Endothelial cell of umbilical vein (primary cell): ENCODE measurements at regions not wholly inside any gene's neighbourhood (a gene's known extent, or its start where the extent isn't known, plus 50 kb on each side); places are given as distances from the start of the nearest gene placed in this dataset.

Experiments used
- BruUV-seq: library from RNA; stranded (reverse); fragments of 400-500 nt; replicated peaks from 2 replicates; lab custom pipeline; 2021; lab: Mats Ljungman, UMichigan
- CTCF ChIA-PET: fragments of 300-600, 350-600 bp; sonication (Branson Sonifier 250); formaldehyde crosslinking; loops from one replicate; lab custom pipeline; 2021; ENCODE audit warnings: antibody characterized with exemption, inconsistent platforms; lab: Charles Lee
- POLR2A ChIA-PET: fragments of 300-600, 350-600 bp; sonication (Branson Sonifier 250); formaldehyde crosslinking; loops from one replicate; lab custom pipeline; 2021; ENCODE audit warnings: antibody characterized with exemption, inconsistent platforms; lab: Charles Lee
- DNase-seq: peaks from one replicate; pipeline ENCODE4 v3.0.0-alpha.2; 2011; ENCODE audit warnings: low read depth, low spot score
- FAIRE-seq: peaks from 2 replicates; lab custom pipeline; 2011; peaks lifted over from hg19 to GRCh38; lab: Jason Lieb, UNC
- H2AFZ ChIP-seq: 2 replicates; pipeline ENCODE4 v1.6.0; 2012; ENCODE audit warnings: low read depth, low read length, control low read depth, inconsistent platforms
- H3K27ac ChIP-seq: 2 replicates; pipeline ENCODE4 v1.5.1; 2011; ENCODE audit warnings: low read depth, mild to moderate bottlenecking, control low read depth, low read length, moderate library complexity; ENCODE audit not compliant: insufficient read depth
- H3K27me3 ChIP-seq, 2 experiments: 2 replicates each; pipeline versions ENCODE4 v1.6.0 to v1.6.1; 2011; ENCODE audit warnings: low read length in 2 of 2, mixed read lengths in 1 of 2; ENCODE audit not compliant: control insufficient read depth in 2 of 2, insufficient read depth in 2 of 2
- H3K36me3 ChIP-seq, 2 experiments: 2 replicates in 1 of 2; 3 replicates in 1 of 2; pipeline ENCODE4 v1.5.1; 2011; ENCODE audit warnings: low read length in 2 of 2, mild to moderate bottlenecking in 1 of 2, moderate library complexity in 1 of 2; ENCODE audit not compliant: control insufficient read depth in 2 of 2, insufficient read depth in 2 of 2; ENCODE audit errors: extremely low read depth in 1 of 2
- H3K4me1 ChIP-seq: 3 replicates; pipeline ENCODE4 v1.5.1; 2011; ENCODE audit warnings: mild to moderate bottlenecking, low read length; ENCODE audit not compliant: control insufficient read depth, insufficient read depth; ENCODE audit errors: extremely low read depth
- H3K4me2 ChIP-seq: 2 replicates; pipeline ENCODE4 v1.6.1; 2011; ENCODE audit warnings: low read length, control low read depth, mixed read lengths; ENCODE audit not compliant: insufficient read depth
- H3K4me3 ChIP-seq, 3 experiments: fragments of 200-600 bp in 1 of 3; sonication (generic), shearing (Covaris generic) in 1 of 3; replicated peaks in 1 of 3; 2 replicates each; pipeline ENCODE4 v1.5.1; 2011 to 2016; ENCODE audit warnings: control low read depth in 3 of 3, low read length in 3 of 3, mild to moderate bottlenecking in 2 of 3, inconsistent platforms in 1 of 3, low read depth in 1 of 3, moderate library complexity in 1 of 3; ENCODE audit not compliant: insufficient read depth in 1 of 3
- H3K79me2 ChIP-seq: 2 replicates; pipeline ENCODE4 v1.6.0; 2012; ENCODE audit warnings: low read length, inconsistent platforms; ENCODE audit not compliant: control insufficient read depth, insufficient read depth
- H3K9ac ChIP-seq: replicated peaks from 2 replicates; pipeline ENCODE3; 2011; ENCODE audit warnings: low read length, control low read depth; ENCODE audit not compliant: insufficient read depth; ENCODE audit errors: extremely low read depth
- H3K9me1 ChIP-seq: replicated peaks from 3 replicates; pipeline ENCODE4 v1.6.0; 2011; ENCODE audit warnings: mild to moderate bottlenecking, low read length; ENCODE audit not compliant: control insufficient read depth, insufficient read depth; ENCODE audit errors: extremely low read depth
- H3K9me3 ChIP-seq: replicated peaks from 2 replicates; pipeline ENCODE4 v1.5.1; 2012; ENCODE audit warnings: low read length, inconsistent platforms; ENCODE audit not compliant: control insufficient read depth, insufficient read depth
- H4K20me1 ChIP-seq: replicated peaks from 2 replicates; pipeline ENCODE3; 2011; ENCODE audit warnings: mild to moderate bottlenecking, low read length; ENCODE audit not compliant: control insufficient read depth, insufficient read depth; ENCODE audit errors: extremely low read depth
- EZH2 ChIP-seq: IDR thresholded peaks from 2 replicates; pipeline ENCODE4 v1.6.1; 2012; ENCODE audit warnings: borderline replicate concordance, low read depth, mild to moderate bottlenecking, moderate library complexity, low read length, inconsistent platforms; ENCODE audit not compliant: severe bottlenecking
- FOS ChIP-seq: IDR thresholded peaks from 2 replicates; pipeline ENCODE4 v1.6.1; 2011; ENCODE audit warnings: mild to moderate bottlenecking, low read length, moderate library complexity, borderline replicate concordance; ENCODE audit not compliant: insufficient read depth
- GATA2 ChIP-seq: IDR thresholded peaks from 2 replicates; pipeline ENCODE4 v1.7.0; 2011; ENCODE audit warnings: low read depth, mild to moderate bottlenecking, moderate library complexity, mixed read lengths, low read length; ENCODE audit not compliant: insufficient read length, insufficient read depth
- JUN ChIP-seq: IDR thresholded peaks from 2 replicates; pipeline ENCODE4 v1.6.1; 2011; ENCODE audit warnings: borderline replicate concordance, low read depth; ENCODE audit not compliant: insufficient read length, insufficient read depth
- MYC ChIP-seq: IDR thresholded peaks from one replicate; pipeline ENCODE4 v1.6.1; 2011; ENCODE audit warnings: mild to moderate bottlenecking, low read depth, low read length
- POLR2A ChIP-seq: IDR thresholded peaks from 2 replicates; pipeline ENCODE4 v1.6.1; 2012; ENCODE audit warnings: low read depth, mild to moderate bottlenecking, control low read depth, low read length
- POLR2AphosphoS5 ChIP-seq: IDR thresholded peaks from 2 replicates; pipeline ENCODE4 v1.6.1; 2012; ENCODE audit warnings: low read depth, mild to moderate bottlenecking, control low read depth, low read length, moderate library complexity; ENCODE audit not compliant: insufficient read depth
- dilution Hi-C: fragments of 300-500 bp; cut with MboI; formaldehyde crosslinking; loops from one replicate; pipeline ENCODE4 v1.15.0; 2019; ENCODE audit warnings: low sequenced_read_pairs; ENCODE audit not compliant: extremely low pct_ligation_motif_present
- intact Hi-C: fragments of 100-400 bp; cut with micrococcal nuclease; formaldehyde crosslinking; loops from one replicate; pipeline ENCODE4 v1.10.0; 2022
- TF ChIP-seq, protein P1 (sequence below), 2 donors: IDR thresholded peaks; 1 replicate in 1 of 2; 2 replicates in 1 of 2; pipeline ENCODE4 v1.5.1; 2011; ENCODE audit warnings: low read length in 2 of 2, mild to moderate bottlenecking in 2 of 2, moderate library complexity in 2 of 2, control low read depth in 1 of 2, inconsistent platforms in 1 of 2, low read depth in 1 of 2; ENCODE audit not compliant: insufficient read depth in 1 of 2; ENCODE audit errors: extremely low read depth in 1 of 2
- TF ChIP-seq, protein P2 (sequence below): IDR thresholded peaks from 2 replicates; pipeline ENCODE4 v1.6.1; 2011; ENCODE audit not compliant: insufficient read depth, insufficient read length

DNA sequence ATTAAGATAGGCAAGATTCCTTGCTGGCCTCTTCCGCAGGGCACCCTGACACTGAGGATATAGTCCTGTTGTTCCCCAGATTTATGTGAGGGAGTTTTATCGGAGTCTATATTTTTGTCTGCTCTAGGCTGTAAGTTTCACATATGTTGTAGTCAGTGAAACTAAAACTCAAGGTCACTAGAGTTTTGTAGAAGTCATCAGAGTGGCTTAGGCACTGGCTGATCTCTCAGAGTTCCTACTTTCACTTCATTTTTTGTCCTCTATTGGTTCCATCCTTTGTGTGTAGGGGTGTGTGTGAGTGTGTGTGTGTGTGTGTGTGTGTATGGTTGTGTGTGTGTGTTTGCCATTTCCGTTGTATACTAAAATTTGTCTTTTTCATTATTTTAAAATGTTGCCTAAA lies 577.5 kb downstream of the IQCM start:
- TF ChIP-seq JUN (no peak), POLR2A (no peak), EZH2 (no peak), GATA2 (no peak), MYC (no peak), POLR2AphosphoS5 (no peak), FOS (no peak)
- TF ChIP-seq, protein P1, sequence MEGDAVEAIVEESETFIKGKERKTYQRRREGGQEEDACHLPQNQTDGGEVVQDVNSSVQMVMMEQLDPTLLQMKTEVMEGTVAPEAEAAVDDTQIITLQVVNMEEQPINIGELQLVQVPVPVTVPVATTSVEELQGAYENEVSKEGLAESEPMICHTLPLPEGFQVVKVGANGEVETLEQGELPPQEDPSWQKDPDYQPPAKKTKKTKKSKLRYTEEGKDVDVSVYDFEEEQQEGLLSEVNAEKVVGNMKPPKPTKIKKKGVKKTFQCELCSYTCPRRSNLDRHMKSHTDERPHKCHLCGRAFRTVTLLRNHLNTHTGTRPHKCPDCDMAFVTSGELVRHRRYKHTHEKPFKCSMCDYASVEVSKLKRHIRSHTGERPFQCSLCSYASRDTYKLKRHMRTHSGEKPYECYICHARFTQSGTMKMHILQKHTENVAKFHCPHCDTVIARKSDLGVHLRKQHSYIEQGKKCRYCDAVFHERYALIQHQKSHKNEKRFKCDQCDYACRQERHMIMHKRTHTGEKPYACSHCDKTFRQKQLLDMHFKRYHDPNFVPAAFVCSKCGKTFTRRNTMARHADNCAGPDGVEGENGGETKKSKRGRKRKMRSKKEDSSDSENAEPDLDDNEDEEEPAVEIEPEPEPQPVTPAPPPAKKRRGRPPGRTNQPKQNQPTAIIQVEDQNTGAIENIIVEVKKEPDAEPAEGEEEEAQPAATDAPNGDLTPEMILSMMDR (IDR thresholded peaks at IDR 0.05; ENCODE audit: extremely low read depth in 1 of 2, insufficient read depth in 1 of 2, low read depth in 1 of 2, low read length in 2 of 2) = no peak
- TF ChIP-seq, protein P2, sequence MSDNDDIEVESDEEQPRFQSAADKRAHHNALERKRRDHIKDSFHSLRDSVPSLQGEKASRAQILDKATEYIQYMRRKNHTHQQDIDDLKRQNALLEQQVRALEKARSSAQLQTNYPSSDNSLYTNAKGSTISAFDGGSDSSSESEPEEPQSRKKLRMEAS = no peak
- Histone ChIP-seq H3K9me1 (no peaks in the 10 kb centered on the region), H3K9ac (no peak overlapping the region), H3K36me3 (no peaks in the 10 kb centered on the region), H3K9me3 (no peaks in the 10 kb centered on the region), H3K79me2 (no peaks in the 10 kb centered on the region), H3K27me3 (no peaks in the 10 kb centered on the region), H3K4me2 (no peak overlapping the region), H3K4me1 (no peaks in the 10 kb centered on the region), H2AFZ (no peak overlapping the region), H3K27ac (no peak overlapping the region), H4K20me1 (no peaks in the 10 kb centered on the region), H3K4me3 (no peak overlapping the region)
- ChIA-PET POLR2A (no interaction called here), CTCF (no interaction called here)
- DNase-seq (no peak), FAIRE-seq (no peak)
- no TSS peak for BruUV-seq
- intact Hi-C loops = no loop called here
- dilution Hi-C loops = no loop called here
